ENCODE measurements at regions not wholly inside any gene's neighbourhood (a gene's known extent, or its start where the extent isn't known, plus 50 kb on each side); places are given as distances from the start of the nearest gene placed in this dataset.

DNA sequence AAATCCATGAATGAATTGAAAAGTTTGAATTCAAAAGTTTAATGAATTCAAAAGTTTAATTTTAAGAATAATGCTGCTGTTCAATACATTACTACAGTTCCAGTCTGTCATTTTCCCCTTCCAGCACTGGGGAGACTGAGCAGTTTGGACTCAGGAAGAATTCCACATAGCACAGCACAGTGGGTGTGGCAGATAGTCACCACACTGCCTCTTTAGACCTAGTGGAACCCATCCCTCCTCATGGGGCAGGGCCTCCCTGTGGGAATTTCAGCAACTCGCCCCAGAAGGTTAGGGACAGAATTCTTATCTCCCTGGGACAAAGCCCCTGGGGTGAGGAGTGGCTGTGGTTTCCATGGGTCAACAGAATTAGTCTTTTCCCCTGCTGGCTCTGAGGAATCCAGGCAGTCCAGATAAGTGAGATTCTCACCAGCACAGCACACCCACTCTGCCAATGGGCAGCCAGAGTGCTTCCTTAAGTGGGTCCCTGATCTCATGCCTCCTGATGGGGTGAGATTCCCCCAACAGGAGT, 442.0 kb upstream of the SYT4 start:
- no peaks in the 10 kb centered on the region for H3K9me3 ChIP-seq (ENCODE audit: control insufficient read depth in 3 of 3, low read length in 3 of 3)
- H3K4me1 ChIP-seq (ENCODE audit: control insufficient read depth in 3 of 3, insufficient read depth in 3 of 3, low read length in 3 of 3) = no peaks in the 10 kb centered on the region
- H3K27ac ChIP-seq (ENCODE audit: low read depth, low read length) = no peak overlapping the region
- H3K4me3 ChIP-seq (ENCODE audit: low read length in 3 of 3) = no peak overlapping the region
- no peaks in the 10 kb centered on the region for H3K36me3 ChIP-seq (ENCODE audit: control insufficient read depth in 3 of 3, insufficient read depth in 3 of 3, low read length in 3 of 3)
- H3K27me3 ChIP-seq (ENCODE audit: control insufficient read depth in 3 of 3, insufficient read depth in 3 of 3, low read length in 3 of 3) = no peaks in the 10 kb centered on the region
- H3K9ac ChIP-seq (ENCODE audit: low read depth in 1 of 3, low read length in 3 of 3) = no peak overlapping the region

DNA sequence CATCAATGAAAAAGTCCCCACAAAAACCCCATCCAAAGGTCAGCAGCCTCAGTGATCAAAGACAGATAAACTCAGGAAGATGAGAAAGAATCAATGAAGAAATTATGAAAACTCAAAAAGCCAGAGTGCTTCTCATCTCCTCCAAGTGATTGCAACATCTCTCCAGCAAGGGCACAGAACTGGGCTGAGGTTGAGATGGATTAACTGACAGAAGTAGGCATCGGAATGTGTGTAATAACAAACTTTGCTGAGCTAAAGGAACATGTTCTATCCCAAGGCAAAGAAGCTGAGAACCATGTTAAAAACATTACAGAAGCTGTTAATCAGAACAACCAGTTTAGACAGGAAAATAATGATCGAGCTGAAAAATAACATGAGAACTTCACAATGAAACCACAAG, 442.8 kb upstream of the SYT4 start:
- Histone ChIP-seq H3K4me1 (ENCODE audit: control insufficient read depth in 3 of 3, insufficient read depth in 3 of 3, low read length in 3 of 3) (no peaks in the 10 kb centered on the region), H3K36me3 (ENCODE audit: control insufficient read depth in 3 of 3, insufficient read depth in 3 of 3, low read length in 3 of 3) (no peaks in the 10 kb centered on the region), H3K27me3 (ENCODE audit: control insufficient read depth in 3 of 3, insufficient read depth in 3 of 3, low read length in 3 of 3) (no peaks in the 10 kb centered on the region), H3K4me3 (ENCODE audit: low read length in 3 of 3) (no peak overlapping the region), H3K9me3 (ENCODE audit: control insufficient read depth in 3 of 3, low read length in 3 of 3) (no peaks in the 10 kb centered on the region), H3K27ac (ENCODE audit: low read depth, low read length) (no peak overlapping the region), H3K9ac (ENCODE audit: low read depth in 1 of 3, low read length in 3 of 3) (no peak overlapping the region)

DNA sequence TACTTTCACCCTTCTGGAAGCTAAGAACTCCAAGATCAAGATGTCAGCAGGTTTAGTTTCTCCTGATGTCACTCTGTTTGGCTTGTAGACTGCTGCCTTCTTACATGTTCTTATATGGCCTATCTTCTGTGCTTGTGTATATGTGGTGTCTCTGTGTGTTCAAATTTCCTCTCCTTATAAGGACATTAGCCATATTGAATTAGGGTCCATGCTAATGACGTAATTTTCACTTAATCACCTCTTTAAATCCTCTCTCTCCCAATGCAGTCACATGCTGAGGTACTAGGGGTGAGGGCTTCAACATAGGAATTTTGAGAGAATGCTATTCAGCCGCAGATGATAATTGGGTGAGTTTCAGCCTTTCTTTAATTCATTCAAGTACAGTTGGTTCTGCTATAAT, 458.3 kb upstream of the SYT4 start:
- Histone ChIP-seq H3K36me3 (ENCODE audit: control insufficient read depth in 3 of 3, insufficient read depth in 3 of 3, low read length in 3 of 3) (no peaks in the 10 kb centered on the region), H3K4me3 (ENCODE audit: low read length in 3 of 3) (no peak overlapping the region), H3K27me3 (ENCODE audit: control insufficient read depth in 3 of 3, insufficient read depth in 3 of 3, low read length in 3 of 3) (no peaks in the 10 kb centered on the region), H3K9ac (ENCODE audit: low read depth in 1 of 3, low read length in 3 of 3) (no peak overlapping the region), H3K27ac (ENCODE audit: low read depth, low read length) (no peak overlapping the region), H3K9me3 (ENCODE audit: control insufficient read depth in 3 of 3, low read length in 3 of 3) (peaks cover 0 to 4% (median 0%) of the 10 kb centered on the region in 3 donors), H3K4me1 (ENCODE audit: control insufficient read depth in 3 of 3, insufficient read depth in 3 of 3, low read length in 3 of 3) (no peaks in the 10 kb centered on the region)

DNA sequence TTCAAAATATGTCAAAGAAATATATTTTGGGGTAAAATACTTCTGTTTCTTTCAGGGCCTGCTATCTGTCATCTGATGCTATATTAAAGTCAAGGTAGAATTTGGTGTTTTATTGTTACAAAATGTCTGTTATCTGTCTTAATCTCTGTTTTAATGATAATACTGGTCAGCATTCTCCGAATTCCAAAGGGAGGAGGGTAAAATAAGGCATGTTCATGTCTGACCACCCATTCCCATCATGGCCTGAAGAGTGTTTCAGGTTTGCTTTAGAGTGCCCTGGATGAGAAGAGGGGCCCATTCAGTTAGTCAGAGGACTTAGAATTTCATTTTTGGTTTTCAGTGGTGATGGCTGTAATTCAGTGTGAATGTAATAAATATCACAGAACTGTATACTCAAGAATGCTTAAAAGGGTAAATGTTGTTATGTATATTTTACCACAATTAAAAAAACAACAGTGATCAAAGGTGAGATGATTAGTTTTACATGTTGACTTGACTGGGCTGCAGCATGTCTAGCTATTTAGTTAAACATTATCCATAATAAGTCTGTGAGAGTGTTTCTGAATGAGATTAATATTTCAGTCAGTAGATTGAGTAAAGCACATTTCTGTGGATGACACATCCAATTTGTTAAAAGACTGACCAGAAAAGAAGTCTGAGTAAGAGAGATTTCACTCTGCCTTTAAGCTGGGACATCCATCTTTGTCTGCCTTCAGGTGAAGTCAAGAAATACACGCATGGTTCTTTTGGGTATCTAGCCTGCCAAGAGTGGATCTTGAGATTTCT, 467.9 kb upstream of the SYT4 start:
- H3K4me1 ChIP-seq (ENCODE audit: control insufficient read depth in 3 of 3, insufficient read depth in 3 of 3, low read length in 3 of 3) = no peaks in the 10 kb centered on the region
- H3K36me3 ChIP-seq (ENCODE audit: control insufficient read depth in 3 of 3, insufficient read depth in 3 of 3, low read length in 3 of 3) = no peaks in the 10 kb centered on the region
- peaks cover 0 to 11% (median 1%) of the 10 kb centered on the region in 3 donors for H3K9me3 ChIP-seq (ENCODE audit: control insufficient read depth in 3 of 3, low read length in 3 of 3)
- H3K4me3 ChIP-seq (ENCODE audit: low read length in 3 of 3) = no peak overlapping the region
- no peaks in the 10 kb centered on the region for H3K27me3 ChIP-seq (ENCODE audit: control insufficient read depth in 3 of 3, insufficient read depth in 3 of 3, low read length in 3 of 3)
- H3K9ac ChIP-seq (ENCODE audit: low read depth in 1 of 3, low read length in 3 of 3) = no peak overlapping the region
- no peak overlapping the region for H3K27ac ChIP-seq (ENCODE audit: low read depth, low read length)

- Histone ChIP-seq H3K27ac (ENCODE audit: low read depth, low read length) (no peak overlapping the region), H3K27me3 (ENCODE audit: control insufficient read depth in 3 of 3, insufficient read depth in 3 of 3, low read length in 3 of 3) (no peaks in the 10 kb centered on the region), H3K4me1 (ENCODE audit: control insufficient read depth in 3 of 3, insufficient read depth in 3 of 3, low read length in 3 of 3) (no peaks in the 10 kb centered on the region), H3K9ac (ENCODE audit: low read depth in 1 of 3, low read length in 3 of 3) (no peak overlapping the region), H3K9me3 (ENCODE audit: control insufficient read depth in 3 of 3, low read length in 3 of 3) (peaks cover 0 to 3% (median 2%) of the 10 kb centered on the region in 3 donors), H3K4me3 (ENCODE audit: low read length in 3 of 3) (no peak overlapping the region), H3K36me3 (ENCODE audit: control insufficient read depth in 3 of 3, insufficient read depth in 3 of 3, low read length in 3 of 3) (no peaks in the 10 kb centered on the region)
Measured at GRCh38 chr18:43751203-43751602, 473.9 kb upstream of the SYT4 start.

DNA sequence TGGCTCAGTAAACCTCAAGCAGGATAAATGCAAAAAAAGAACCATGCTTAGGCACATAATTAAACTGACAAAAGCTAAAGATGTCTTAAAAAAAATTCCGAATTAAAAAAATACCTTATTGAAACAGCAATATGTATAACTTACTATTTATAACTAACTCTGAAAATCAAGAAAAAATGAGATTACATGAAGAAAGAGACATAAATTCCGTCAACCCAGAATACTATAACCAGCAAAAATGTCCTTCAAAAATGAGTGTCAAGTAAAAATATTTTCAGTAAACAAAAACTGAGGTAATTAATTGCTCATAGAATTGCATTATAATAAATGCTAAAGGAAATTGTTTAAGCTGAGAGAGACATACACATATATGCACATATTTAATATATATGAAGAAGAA, 474.5 kb upstream of the SYT4 start:
- H3K4me3 ChIP-seq (ENCODE audit: low read length in 3 of 3) = no peak overlapping the region
- no peaks in the 10 kb centered on the region for H3K4me1 ChIP-seq (ENCODE audit: control insufficient read depth in 3 of 3, insufficient read depth in 3 of 3, low read length in 3 of 3)
- no peaks in the 10 kb centered on the region for H3K36me3 ChIP-seq (ENCODE audit: control insufficient read depth in 3 of 3, insufficient read depth in 3 of 3, low read length in 3 of 3)
- H3K27me3 ChIP-seq (ENCODE audit: control insufficient read depth in 3 of 3, insufficient read depth in 3 of 3, low read length in 3 of 3) = no peaks in the 10 kb centered on the region
- H3K9me3 ChIP-seq (ENCODE audit: control insufficient read depth in 3 of 3, low read length in 3 of 3) = peaks cover 0 to 3% (median 2%) of the 10 kb centered on the region in 3 donors
- H3K9ac ChIP-seq (ENCODE audit: low read depth in 1 of 3, low read length in 3 of 3) = no peak overlapping the region
- no peak overlapping the region for H3K27ac ChIP-seq (ENCODE audit: low read depth, low read length)

DNA sequence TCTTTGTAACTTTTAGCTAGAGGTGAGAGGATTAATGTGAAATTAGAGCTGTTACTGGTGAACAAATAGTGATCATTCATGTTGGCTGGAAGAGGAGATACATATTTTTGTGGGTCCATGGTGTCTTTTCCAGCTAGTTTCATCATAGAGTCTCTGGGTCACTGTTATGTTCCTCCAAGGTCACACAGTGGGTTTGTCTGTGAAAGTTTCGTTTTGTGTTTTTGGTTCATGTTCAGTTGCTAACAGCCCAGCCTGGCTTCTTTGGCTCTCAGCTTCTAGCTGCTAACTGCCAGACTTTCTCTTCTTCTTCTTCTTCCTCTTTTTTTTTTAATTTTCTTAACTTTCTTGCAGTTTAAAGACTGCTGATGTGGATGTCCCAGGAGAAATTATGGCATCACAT, 480.0 kb upstream of the SYT4 start:
- no peak overlapping the region for H3K9ac ChIP-seq (ENCODE audit: low read depth in 1 of 3, low read length in 3 of 3)
- peaks cover 0 to 3% (median 2%) of the 10 kb centered on the region in 3 donors for H3K9me3 ChIP-seq (ENCODE audit: control insufficient read depth in 3 of 3, low read length in 3 of 3)
- no peaks in the 10 kb centered on the region for H3K4me1 ChIP-seq (ENCODE audit: control insufficient read depth in 3 of 3, insufficient read depth in 3 of 3, low read length in 3 of 3)
- H3K27me3 ChIP-seq (ENCODE audit: control insufficient read depth in 3 of 3, insufficient read depth in 3 of 3, low read length in 3 of 3) = no peaks in the 10 kb centered on the region
- H3K36me3 ChIP-seq (ENCODE audit: control insufficient read depth in 3 of 3, insufficient read depth in 3 of 3, low read length in 3 of 3) = no peaks in the 10 kb centered on the region
- H3K27ac ChIP-seq (ENCODE audit: low read depth, low read length) = no peak overlapping the region
- H3K4me3 ChIP-seq (ENCODE audit: low read length in 3 of 3) = no peak overlapping the region

- Histone ChIP-seq H3K9me3 (ENCODE audit: control insufficient read depth in 3 of 3, low read length in 3 of 3) (peaks cover 0 to 3% (median 0%) of the 10 kb centered on the region in 3 donors), H3K4me3 (ENCODE audit: low read length in 3 of 3) (no peak overlapping the region), H3K36me3 (ENCODE audit: control insufficient read depth in 3 of 3, insufficient read depth in 3 of 3, low read length in 3 of 3) (no peaks in the 10 kb centered on the region), H3K27me3 (ENCODE audit: control insufficient read depth in 3 of 3, insufficient read depth in 3 of 3, low read length in 3 of 3) (no peaks in the 10 kb centered on the region), H3K4me1 (ENCODE audit: control insufficient read depth in 3 of 3, insufficient read depth in 3 of 3, low read length in 3 of 3) (no peaks in the 10 kb centered on the region), H3K27ac (ENCODE audit: low read depth, low read length) (no peak overlapping the region), H3K9ac (ENCODE audit: low read depth in 1 of 3, low read length in 3 of 3) (no peak overlapping the region)
Measured at GRCh38 chr18:43758734-43759133, 481.4 kb upstream of the SYT4 start.

DNA sequence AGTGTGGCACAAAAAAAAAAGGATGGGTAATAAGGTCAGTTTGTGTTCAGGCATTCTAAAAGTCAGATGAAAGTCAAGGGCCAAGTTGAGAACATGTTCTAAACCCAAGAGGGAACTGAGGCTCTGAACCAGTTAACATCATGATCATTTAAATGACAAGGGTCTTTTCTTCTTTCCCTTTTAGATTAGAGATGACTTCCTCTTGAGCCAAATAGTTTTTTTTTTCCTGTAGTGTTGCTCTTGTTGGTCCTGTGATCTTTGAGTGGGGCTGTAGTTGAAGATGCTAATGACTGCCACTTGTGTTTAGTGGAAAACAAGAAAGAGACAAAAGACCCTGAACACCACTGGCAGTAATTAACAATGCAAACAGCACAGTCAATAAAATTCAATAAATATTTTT, 482.7 kb upstream of the SYT4 start:
- no peaks in the 10 kb centered on the region for H3K4me1 ChIP-seq (ENCODE audit: control insufficient read depth in 3 of 3, insufficient read depth in 3 of 3, low read length in 3 of 3)
- no peaks in the 10 kb centered on the region for H3K27me3 ChIP-seq (ENCODE audit: control insufficient read depth in 3 of 3, insufficient read depth in 3 of 3, low read length in 3 of 3)
- H3K4me3 ChIP-seq (ENCODE audit: low read length in 3 of 3) = no peak overlapping the region
- H3K27ac ChIP-seq (ENCODE audit: low read depth, low read length) = no peak overlapping the region
- no peak overlapping the region for H3K9ac ChIP-seq (ENCODE audit: low read depth in 1 of 3, low read length in 3 of 3)
- no peaks in the 10 kb centered on the region for H3K36me3 ChIP-seq (ENCODE audit: control insufficient read depth in 3 of 3, insufficient read depth in 3 of 3, low read length in 3 of 3)
- no peaks in the 10 kb centered on the region for H3K9me3 ChIP-seq (ENCODE audit: control insufficient read depth in 3 of 3, low read length in 3 of 3)

DNA sequence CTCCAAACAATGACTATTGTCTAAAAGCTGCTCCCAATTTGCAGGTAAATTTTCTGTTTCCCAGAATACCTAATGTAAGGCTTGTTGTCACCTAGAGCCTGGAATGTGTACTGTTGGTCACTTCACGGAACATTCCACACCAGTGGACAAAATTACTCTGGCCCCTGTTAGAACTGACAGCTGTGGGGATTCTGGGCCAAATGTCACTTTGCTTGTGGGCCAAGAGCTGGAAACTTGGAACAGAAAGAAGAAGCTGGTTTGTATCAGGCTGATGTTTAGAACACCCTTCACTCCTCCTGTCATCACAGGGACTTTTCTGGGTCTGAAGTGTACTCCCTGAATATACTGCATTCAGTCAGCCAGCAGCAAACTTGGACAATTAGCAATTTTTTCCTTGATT, 495.6 kb upstream of the SYT4 start:
- Histone ChIP-seq H3K9me3 (ENCODE audit: control insufficient read depth in 3 of 3, low read length in 3 of 3) (no peaks in the 10 kb centered on the region), H3K9ac (ENCODE audit: low read depth in 1 of 3, low read length in 3 of 3) (no peak overlapping the region), H3K36me3 (ENCODE audit: control insufficient read depth in 3 of 3, insufficient read depth in 3 of 3, low read length in 3 of 3) (no peaks in the 10 kb centered on the region), H3K4me3 (ENCODE audit: low read length in 3 of 3) (no peak overlapping the region), H3K27ac (ENCODE audit: low read depth, low read length) (no peak overlapping the region), H3K4me1 (ENCODE audit: control insufficient read depth in 3 of 3, insufficient read depth in 3 of 3, low read length in 3 of 3) (peaks cover 0 to 4% (median 2%) of the 10 kb centered on the region in 3 donors), H3K27me3 (ENCODE audit: control insufficient read depth in 3 of 3, insufficient read depth in 3 of 3, low read length in 3 of 3) (no peaks in the 10 kb centered on the region)

All from skeletal muscle tissue (tissue), 3 donors.